Eye (tissue), 1 donor: ENCODE measurements at regions not wholly inside any gene's neighbourhood (a gene's known extent, or its start where the extent isn't known, plus 50 kb on each side); places are given as distances from the start of the nearest gene placed in this dataset.
A peak's percentile ranks its signal among the peaks of the same experiment; 100 is the strongest.
"Not testable (repeated sequence)": the region's sequence is repeated elsewhere in the genome, so short reads cannot be mapped to it uniquely, and the experiment has no call there.

Experiments
- DNase-seq: peaks from one replicate; pipeline ENCODE4 v3.0.0-alpha.2; 2015

- DNase-seq, result no peak
Measured at GRCh38 chr20:28562510-28562898, 2695.0 kb upstream of the DEFB115 start.

GRCh38 chr20:28562899-28563521, 2694.5 kb upstream of the DEFB115 start:
- not testable (repeated sequence) for DNase-seq

- not testable (repeated sequence) for DNase-seq
Measured at GRCh38 chr20:28564024-28564423, 2693.4 kb upstream of the DEFB115 start.

GRCh38 chr20:28564688-28565463, 2692.6 kb upstream of the DEFB115 start:
- DNase-seq, result not testable (repeated sequence)

GRCh38 chr20:28575991-28576390, 2681.5 kb upstream of the DEFB115 start:
- DNase-seq, result not testable (repeated sequence)

- DNase-seq, result not testable (repeated sequence)
Measured at GRCh38 chr20:28591680-28592079, 2665.8 kb upstream of the DEFB115 start.

- not testable (repeated sequence) for DNase-seq
Measured at GRCh38 chr20:28593383-28593782, 2664.1 kb upstream of the DEFB115 start.

GRCh38 chr20:28594476-28594875, 2663.0 kb upstream of the DEFB115 start:
- not testable (repeated sequence) for DNase-seq

GRCh38 chr20:28602006-28602402, 2655.5 kb upstream of the DEFB115 start:
- DNase-seq, result peak; percentile 3

- DNase-seq, result peak; percentile 92
Measured at GRCh38 chr20:28602403-28603217, 2654.9 kb upstream of the DEFB115 start.

GRCh38 chr20:28603218-28603577, 2654.3 kb upstream of the DEFB115 start:
- not testable (repeated sequence) for DNase-seq

GRCh38 chr20:28616354-28616753, 2641.1 kb upstream of the DEFB115 start:
- DNase-seq, result no peak

GRCh38 chr20:28619956-28620651, 2637.4 kb upstream of the DEFB115 start:
- not testable (repeated sequence) for DNase-seq

GRCh38 chr20:28625112-28625511, 2632.4 kb upstream of the DEFB115 start:
- not testable (repeated sequence) for DNase-seq

- not testable (repeated sequence) for DNase-seq
Measured at GRCh38 chr20:28640831-28641230, 2616.6 kb upstream of the DEFB115 start.
